ENCODE measurements at regions not wholly inside any gene's neighbourhood (a gene's known extent, or its start where the extent isn't known, plus 50 kb on each side); places are given as distances from the start of the nearest gene placed in this dataset.

DNA sequence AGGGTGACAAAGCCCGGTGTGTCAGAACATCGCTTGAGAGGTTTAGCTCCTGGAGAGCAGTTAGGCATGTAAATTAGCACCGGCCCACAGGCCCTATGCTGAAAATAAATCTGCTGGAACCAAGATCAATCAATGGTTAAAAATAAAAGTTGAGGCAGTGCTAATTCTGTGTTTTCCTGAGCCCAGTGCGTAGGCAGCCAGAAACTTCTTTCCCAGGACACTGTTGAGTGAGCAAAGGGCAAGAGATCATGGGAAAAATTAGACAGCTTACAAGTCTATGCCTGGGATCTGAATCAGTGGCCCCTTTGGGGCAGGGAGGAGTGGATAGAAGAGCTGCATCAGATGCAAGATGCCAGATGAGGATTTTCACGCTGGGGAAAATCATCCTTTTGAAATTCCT, 539.2 kb downstream of the BUD13 start:
- no peak for DNase-seq

DNA sequence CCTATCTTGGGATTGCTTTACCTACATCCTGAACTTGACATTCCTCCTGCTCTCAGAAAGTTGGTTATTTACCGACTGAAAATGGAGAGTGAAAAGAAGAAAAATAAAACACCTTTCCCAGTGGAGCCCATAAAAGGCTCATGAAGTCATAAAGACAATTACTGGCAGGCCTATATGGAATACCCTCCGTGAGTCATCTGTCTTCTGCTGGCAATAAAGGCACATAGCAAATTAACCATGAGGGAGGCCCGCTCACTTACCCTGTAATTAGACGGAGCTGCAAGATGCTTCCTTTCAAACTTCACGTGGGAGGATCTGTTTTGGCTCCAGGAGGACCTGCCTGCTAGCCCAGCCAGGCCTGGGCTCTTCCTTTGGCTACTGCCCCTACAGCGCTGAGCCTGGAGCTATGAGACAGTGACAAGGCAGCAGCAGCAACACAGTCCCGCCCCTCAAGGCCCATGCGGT, 540.4 kb downstream of the BUD13 start:
- DNase-seq, result no peak

DNA sequence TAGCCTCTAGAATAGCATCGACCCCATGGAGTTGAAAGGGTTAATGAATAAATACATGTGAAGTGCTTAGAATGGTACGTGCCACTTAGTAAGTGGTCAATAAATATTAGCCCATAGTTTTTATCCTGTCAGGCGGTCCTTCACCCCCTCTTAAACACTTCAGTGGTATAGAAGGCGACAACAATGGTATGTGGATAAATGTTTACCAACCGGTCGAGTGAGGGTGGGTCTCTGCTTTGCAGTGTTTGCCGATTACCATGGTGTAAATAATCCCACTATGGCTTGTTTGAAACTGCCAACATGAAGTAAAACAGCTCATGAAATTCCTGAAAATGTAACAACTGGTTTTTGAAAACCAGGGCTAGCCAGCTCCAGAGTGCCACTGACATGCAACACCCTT, 541.2 kb downstream of the BUD13 start:
- DNase-seq, result no peak

DNA sequence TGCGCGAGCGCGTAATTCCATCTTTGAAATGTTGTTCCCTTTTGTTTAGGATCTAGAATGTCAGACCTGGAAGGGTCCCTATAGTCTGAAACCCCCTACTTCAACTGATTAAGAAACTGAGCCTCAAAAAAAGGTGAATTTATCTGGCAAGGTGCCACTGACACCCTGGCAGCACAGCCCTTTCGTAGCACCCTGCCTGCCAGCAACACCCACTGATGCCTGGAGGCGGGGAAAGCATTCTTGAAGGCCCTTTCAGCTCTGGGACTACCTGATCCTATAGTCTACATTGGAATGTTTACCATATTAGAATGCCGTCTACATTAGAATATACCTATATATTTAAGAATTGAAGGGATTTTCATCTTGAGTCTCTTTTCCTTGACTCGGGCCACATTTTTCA, 542.3 kb downstream of the BUD13 start:
- no peak for DNase-seq

DNA sequence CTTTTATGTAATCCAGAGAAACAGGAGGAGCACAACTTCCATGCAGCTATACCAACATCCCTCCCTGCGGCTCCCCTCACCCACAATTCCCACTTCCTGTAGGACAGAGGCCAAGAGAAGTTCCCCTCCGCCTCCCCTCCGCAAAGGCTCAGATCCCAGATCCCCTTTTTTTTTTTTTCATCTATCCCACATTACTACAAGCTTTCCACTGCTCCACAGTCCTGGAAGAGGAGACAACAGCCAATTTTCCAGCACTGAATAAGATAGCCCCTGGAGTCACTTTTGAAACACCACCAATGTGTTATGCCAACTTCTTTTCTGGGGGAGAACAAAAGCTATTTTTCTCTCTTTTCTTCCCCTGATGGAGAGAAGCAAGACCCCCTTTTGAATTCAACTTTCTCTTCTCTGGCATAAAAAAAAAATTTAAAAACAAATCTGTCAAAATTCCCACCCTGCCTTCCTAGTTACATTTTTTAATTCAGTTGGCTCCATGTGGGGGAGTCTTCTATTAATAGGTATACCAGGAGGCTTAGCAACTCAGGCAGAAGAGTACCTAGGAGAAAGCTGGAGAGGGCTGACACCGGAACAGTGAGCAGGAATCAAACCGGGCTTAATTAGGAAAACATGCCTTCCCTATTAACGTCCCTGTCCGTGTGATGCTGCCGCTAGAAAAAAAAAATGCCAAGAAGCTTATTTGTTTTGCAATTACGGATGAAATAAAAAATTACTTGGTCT, 543.4 kb downstream of the BUD13 start:
- no peak for DNase-seq

DNA sequence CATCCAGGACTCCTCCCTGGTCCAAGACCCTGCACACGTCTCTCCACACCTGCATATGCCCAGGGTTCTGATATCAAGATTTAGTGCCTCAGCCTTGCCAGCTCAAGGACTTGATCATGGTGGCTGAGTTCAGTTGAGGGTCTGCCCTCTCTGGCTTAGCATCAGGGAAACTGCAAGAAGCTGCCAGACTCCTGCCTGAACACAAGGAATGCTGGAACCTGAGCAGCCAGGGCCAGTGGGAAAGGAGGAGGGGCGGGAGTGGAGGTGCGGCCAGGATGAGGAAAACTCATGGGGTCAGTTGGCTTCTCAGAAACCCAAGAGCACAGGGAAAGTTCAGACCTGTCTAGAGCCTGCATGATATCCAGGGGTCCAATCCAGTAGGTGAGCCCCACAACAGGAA, 546.1 kb downstream of the BUD13 start:
- DNase-seq, result no peak

DNA sequence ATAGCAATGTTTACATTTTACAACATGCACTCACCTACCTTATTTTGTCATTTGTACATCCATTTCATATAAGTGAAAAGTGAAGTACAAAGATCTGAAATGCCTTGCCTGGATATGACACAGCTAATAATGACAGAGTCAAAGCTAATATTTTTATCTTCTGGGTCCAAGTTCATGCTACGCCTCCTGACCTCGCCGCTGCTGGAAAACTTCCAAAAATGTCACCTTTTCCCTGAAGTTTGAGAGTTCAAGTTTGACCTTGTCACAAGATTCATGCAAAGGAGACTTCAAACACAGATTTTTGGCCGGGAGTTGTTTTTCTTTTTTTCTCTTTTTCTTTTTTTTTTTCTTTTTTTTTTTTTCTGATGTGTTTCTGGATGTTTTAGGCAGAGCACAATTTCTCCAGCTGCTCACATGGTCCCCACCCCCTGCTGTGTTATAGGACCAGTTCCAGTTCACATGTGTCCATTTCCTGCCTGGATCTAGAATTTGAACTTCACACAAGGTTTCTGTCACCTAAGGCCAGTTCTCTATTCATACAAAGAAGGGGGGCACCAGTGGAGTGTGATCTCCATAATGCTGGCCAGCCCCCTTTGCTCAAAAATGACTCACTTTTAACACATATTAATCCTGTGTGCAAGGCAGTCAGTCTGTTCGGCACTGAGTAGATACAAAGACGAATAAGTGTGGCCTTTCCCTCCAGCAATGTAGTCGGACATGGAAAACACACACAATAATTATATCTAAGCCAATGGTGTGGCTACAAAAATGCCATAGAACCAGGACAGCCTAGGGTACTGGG, 546.8 kb downstream of the BUD13 start:
- no peak for DNase-seq

DNA sequence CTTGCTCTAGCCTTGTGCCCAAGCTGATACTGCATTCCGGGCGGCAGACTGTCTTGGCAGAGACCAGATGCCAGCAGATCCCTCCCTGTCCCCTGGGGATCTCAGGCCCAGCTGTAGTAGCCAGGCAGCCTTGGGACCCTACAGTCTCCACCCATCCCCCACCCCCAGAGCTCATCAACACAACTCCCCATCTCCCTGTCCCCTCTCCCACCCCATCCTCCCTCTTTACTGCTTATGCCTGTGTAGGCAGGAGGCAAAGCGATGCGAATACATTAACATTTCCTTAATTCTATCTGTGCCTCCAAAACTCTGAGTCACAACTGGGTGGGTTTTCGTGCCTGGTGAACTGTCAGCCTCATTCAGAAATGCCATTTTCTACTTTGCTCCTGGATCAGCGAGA, 547.6 kb downstream of the BUD13 start:
- DNase-seq, result no peak

DNA sequence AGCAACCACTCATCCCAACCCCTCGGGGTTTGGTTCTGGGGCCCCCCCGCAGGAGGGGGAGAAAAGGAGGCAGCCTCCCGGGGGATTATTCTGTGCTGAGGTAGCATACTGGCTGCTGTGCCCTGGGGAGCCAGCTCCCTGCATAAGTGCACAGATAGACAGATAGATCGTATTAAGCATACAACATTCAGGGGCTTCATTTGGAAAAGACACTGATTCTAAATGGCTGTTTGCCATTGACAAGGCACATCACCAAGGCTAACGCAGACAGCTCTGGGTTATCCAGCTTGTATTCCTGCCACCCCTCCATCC, 547.9 kb downstream of the BUD13 start:
- no peak for DNase-seq

DNA sequence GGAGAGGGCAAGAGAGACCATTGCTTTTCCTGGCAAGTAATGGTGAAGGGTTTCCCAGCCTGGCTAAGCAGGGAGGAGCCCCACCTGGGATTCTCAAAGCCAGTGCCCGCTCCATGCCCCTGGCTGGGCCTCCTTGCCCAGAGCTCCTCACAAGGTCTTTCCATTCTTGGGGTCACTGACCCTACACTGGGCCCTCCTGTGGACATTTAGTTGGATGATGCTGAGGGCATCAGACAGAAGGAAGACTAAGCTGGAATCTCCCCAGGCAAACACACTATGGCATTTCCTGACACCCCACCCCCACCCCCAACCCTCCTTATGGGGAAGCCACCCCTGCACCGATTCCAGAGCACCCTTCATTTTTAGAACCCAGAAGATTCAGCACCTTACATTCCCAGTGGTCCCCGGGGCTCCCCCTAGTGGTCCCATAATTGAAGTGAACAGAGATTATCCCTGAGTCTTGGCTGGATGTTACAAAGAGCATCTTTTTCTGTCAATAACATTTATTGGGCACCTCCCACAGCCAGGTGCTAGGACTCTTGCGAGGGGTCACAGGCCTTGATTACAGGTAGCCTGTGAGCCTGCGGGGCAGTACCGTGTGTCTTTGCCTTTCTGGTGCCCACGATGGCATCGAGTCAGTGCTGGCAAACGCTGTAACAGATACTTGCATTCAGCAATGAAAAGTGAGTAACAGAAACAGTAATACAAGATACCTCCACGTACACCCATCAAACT, 548.5 kb downstream of the BUD13 start:
- peak; percentile 35 for DNase-seq

DNA sequence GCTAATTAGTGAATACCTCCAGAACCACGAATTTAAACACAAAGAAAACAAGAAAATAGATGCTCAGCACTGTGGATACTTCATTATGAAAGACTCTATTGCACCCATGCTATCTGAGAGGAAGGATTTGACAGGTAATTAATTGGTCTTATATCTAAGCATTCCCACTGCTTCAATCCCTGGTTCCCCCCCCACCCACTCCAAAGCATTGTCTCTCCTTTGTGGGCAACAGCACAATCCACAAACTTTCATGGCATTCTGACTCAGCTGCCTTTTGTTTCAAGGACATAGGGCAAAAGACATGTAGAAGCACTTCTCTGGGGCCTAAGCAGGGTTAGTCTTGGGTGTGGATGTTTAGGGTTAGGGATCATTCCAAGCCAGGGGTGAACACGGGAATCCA, 551.4 kb downstream of the BUD13 start:
- no peak for DNase-seq

DNA sequence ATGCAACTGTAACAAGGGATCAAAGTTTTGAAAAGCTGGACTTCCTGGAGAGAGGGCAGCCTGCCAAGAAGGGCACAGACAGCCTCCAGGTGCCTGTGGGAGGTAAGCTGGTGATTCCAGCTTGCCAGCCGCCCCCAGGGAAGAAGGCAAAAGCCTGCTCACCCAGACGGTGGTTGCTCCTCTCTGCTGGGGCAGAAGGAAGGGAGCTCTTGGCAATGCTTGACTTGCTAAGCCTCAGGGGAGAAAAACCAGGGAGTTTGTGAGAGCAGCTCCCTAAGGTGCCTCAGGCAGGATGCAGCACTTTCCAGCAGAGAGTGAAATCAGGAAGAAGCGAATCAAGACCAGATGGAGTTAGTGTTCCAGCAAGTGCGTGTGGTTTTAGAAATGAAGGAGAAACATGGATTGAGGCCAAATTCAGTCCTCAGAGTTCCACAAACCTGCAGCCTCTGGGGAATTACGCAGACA, 553.6 kb downstream of the BUD13 start:
- no peak for DNase-seq

DNA sequence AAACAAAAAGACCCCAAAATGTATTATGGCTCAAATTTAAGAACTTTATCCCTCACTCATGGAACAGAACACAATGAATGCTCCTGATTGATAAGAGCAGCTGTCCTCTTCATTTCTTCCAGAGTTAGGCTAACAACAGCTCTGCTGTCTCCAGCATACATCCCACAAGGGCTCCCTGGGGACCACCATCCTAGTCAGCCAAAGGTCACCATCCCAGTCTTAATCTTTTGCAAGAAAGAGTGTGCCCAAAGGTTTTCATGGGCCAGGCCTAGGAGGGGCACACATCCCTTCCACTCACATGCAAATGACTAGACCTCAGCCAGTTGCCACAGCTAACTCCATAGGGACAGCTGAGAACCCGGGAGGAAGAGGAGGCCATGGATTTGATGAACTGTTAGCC, 555.3 kb downstream of the BUD13 start:
- no peak for DNase-seq

DNA sequence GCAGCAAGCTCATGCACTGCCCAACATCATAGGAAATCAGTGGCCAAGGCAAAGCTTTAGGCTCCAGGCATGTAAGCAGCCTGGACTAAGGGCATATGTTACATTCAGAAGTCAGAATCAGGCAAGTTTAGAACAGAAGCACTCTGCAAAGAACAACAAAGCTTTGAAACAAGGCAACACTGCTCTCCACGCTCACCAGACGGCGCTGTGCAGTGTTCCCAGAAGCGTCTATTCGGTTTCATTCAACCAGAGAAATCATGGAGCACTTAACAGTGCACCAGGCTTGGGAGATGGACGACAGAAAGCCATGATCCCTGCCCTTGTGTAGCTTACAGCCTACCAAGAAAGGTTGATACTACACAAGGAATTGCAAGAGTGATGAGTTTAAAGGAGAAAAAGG, 555.8 kb downstream of the BUD13 start:
- peak; percentile 12 for DNase-seq

DNA sequence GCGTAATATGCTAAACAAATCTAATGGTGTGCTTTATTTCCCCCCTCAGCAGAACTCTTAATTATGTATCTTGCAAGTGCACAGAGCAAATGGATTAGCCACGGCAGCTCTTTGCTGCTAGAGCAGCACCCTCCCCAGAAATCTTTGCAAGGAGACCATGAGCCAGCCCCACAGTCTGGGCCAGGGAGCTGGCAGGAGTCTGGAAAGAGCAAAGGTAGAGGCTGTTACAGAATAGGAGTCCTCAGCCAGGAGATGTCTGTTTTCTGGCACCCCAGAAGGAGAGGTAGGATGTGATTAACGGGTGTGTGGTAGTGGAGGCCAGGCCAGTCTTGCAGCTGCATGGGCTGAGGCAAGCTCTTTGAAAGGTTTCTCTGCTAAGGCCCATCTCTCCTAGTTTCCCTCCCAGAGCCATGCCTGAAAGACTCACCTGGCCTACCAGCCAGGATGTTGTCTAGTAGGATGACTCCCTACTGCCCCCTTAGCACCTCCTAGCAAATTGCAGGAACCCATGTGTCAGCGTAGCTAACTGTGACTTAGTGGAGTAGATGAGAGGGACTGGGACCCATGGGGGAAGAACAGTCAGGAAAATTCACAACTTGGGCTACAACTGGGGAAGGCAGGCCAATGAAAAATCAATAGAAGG, 557.2 kb downstream of the BUD13 start:
- DNase-seq, result no peak

DNA sequence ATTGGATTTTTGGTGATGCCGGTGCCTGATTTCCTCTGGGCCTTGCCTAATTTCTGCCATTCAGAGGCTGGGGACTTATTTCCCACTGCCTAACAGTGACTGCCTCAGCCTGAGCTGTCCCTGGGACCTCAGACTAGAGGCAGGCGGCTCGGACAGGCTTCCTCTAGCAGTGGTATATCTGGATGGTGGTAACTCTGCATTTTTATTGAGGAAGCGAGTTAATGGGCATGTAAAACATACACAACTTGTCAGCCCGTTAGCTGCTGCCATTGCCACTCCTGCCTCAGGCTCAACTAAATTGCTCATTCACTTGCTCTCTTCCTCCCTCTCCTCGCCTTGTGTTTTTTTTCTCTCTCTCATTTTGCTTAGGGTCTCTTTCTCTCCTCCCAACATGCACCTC, 561.6 kb downstream of the BUD13 start:
- DNase-seq, result no peak

DNA sequence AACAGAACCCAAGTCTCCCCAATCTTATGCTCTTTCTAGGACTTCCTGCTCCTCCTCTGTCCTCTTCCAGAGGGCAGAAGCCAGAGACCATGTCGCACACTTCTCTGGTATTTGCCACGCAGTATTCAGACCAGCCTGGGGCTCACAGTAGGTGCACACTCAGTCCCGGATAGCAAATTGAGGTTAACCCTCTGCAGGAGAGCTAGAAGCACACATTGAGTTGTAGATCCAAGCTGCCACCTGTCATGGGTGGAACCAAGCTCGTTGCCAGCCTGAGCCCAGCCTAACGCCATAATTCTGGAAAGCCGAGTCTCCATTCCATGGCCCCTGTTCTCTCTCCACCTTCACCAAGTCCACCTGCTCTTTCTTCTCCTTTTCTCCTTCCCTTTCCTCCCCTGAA, 562.1 kb downstream of the BUD13 start:
- DNase-seq, result no peak

DNA sequence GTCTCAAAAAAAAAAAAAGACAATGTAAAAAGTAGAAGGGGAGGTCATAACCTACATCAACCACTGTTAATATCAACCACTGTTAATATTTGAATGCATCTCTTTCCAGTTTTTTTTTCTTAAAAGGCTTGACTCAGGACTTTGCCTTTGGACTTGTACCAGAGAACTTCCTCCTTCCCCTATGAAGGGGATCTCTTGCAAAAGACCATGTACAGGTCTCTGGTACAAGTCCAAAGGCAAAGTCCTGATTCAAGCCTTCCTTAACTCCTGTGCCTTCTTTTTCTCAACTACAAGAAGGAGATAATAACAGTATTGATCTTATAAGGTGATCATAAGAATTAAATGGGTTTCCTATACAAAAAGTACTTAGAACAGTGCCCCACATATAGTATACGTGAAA, 563.5 kb downstream of the BUD13 start:
- no peak for DNase-seq

DNA sequence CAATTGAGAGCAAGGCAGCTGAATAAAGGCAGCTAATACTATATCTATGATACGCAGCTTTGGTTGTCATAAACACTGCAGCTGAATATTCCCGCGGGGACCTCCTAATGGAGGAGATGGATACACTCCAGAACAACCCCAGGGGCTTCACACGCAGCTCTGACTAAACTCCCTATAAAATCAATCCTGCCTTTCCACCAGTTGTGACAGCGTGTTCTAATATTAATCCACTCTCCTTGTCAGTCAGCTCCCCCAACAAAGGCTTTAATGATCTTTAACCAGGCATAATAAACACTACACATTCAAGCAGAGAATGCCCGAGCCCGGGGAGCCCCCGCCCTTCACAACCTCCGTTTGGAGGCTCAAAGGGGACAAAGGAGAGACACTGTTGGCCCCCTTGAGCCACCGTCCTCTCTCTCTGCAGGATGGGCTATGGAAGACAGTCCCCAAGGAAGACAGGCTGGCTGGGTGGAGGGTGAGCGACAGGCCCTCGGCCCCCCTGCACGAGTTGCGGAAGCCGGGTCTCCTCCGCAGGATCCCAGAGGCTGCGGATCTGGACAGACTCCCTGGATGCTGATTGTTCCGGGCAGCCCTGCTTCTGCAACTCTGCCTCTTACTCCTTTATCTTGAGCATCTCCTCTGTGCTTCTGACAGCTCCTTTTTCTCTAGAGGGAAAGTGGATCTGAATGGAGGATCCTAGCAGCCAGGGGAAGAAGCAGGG, 565.2 kb downstream of the BUD13 start:
- DNase-seq, result no peak

DNA sequence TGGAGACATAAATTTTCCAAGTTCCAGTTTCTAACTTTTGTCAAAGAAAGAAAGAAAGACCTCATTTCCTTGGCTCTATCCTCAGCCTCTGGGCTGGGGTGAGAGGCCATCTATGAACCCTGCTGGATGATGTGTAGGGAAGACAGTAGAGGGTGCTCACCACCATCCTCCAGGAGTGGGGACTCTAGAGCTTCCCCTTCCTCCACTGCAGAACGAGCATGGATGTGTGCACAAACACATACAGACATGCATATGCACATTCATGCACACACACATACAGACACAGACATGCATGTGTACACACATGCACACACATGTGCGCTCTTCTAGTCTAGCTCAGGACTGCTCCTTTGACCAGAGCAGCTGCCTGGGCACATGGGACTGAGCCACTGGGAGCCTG, 565.8 kb downstream of the BUD13 start:
- no peak for DNase-seq

DNA sequence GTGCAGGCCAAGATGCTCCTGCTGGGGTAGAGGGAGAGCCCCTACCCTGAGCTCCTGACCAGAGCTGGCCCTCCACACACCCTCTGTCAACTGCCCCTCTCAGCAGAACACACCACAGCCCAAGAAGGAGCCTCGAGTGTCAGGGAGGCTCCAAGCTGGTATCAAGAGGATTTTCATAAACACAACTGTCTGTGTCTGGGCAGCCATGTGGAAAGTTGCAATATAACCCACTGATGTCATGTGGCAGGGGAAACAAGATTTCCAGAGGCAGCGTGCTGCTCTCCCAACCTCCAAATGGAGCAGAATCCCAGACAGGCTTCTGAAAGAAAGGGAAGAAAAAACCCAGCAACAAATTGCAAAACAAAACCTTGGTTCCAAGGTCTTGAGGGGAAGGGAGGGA, 569.9 kb downstream of the BUD13 start:
- DNase-seq, result no peak

DNA sequence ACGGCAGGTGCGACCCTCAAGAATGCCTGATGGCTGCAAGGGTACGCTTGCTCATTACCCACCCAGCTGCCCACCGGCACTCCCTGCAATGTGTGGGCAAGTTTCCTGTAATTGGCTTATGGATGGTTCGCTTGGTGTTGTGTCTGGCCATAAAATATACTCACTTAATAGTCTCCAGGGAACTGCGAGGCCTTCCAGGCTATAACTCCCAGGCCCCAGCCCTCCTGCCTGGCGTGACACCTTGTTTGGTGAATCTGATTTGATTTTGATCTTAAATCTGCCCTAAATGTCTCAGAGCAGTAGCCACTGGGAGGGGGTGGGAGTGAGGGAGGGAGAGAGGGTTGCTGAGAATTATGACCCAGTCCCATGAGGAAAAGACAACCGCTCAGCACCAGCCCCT, 572.2 kb downstream of the BUD13 start:
- DNase-seq, result no peak

DNA sequence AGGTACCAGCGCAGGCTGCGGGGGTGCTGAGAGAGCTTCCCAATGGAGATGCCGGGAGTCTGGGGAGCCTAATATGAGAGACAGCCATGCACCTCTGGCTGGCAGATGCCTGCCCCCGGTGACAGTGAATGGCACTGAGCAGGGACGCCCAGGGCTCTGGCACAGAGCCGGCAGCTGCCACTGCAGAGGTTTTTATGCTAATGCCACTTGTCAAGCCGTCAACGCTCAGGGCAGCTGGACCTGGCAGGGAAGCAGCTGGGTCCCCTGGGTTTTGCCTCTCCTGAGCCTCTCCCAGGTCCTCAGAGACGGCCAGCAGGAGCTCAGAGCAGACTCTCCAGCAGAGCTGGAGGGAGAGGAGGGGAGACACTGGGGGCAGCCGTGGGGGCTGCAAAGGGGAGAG, 573.6 kb downstream of the BUD13 start:
- DNase-seq, result no peak

All from CD4-positive, alpha-beta T cell treated with Interleukin-4 for 4 hours (primary cell).